ENCODE measurements at regions not wholly inside any gene's neighbourhood (a gene's known extent, or its start where the extent isn't known, plus 50 kb on each side); places are given as distances from the start of the nearest gene placed in this dataset.

GRCh38 chr20:40494248-40494647 lies 194.8 kb downstream of the MAFB start:
- DNase-seq (ENCODE audit: low read depth in 2 of 2, low spot score in 1 of 2), result no peak

DNA sequence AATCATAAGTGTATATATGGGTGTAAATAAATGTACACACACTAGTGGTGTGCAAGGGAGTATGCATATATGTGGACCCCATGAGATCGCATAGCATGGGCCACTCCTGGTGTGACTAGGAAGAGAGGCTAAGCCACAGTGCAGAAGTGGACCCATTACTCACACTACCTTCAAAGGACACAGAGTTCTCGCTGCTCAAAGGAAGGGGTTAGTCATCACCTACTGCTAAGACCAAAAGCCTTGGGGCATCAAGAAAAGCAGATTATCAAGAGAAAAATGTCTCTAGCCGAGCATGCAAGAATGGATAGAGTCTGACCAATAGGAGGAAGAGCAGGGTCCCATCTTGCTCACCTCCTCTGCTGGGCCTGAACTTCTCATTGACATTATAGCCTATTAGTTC lies 195.5 kb downstream of the MAFB start:
- DNase-seq (ENCODE audit: low read depth in 2 of 2, low spot score in 1 of 2), result no peak

GRCh38 chr20:40493071-40493470 lies 196.0 kb downstream of the MAFB start:
- no peak for DNase-seq (ENCODE audit: low read depth in 2 of 2, low spot score in 1 of 2)

DNA sequence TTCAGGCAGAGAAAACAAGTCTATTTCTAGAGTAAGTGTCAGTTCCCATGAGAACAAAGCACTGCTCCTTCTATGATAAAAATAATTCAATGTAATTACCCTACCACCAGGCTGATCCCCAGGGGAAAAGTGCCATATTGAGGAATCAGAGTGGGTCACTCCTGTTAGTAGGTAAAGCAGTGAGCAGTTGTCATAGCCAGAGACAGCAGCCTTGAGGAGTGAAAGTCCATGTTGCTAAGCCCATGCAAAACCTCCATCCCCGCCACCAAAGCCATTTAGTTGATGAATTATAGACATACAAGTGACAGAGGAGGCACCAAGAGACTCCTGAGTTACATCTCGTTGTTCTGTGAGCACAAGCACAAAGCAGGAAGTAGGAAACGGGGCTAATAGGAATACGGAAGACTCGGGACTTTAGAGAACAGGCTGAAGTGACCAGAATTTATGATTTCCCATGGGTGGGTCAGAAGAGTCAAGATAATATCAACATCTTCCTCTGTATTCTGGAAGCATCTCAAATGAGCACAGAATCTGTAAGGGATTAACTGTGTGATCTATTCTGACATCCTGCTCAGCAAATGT lies 197.9 kb downstream of the MAFB start:
- DNase-seq (ENCODE audit: low read depth in 2 of 2, low spot score in 1 of 2), result no peak

- DNase-seq (ENCODE audit: low read depth in 2 of 2, low spot score in 1 of 2), result no peak
Measured at GRCh38 chr20:40489886-40490285, 199.2 kb downstream of the MAFB start.

DNA sequence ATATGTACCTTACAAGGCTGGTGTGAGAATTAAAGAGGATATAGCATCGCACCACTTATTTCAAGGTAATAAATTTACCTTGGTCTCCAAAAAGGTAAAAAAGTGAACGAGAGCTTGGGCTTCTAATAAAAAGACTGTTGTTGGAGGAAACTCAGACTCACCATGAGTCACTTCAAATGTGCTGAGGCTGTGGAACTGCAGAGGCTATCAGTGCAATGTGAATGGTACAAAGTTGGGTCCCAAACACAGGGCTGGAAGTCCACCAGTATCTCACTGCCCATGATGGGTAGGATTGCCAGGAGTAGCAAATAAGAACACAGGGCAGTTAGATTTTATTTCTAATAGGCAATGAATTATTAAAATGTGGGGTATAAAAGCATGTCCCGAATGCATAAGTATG lies 200.6 kb downstream of the MAFB start:
- DNase-seq (ENCODE audit: low read depth in 2 of 2, low spot score in 1 of 2), result no peak

DNA sequence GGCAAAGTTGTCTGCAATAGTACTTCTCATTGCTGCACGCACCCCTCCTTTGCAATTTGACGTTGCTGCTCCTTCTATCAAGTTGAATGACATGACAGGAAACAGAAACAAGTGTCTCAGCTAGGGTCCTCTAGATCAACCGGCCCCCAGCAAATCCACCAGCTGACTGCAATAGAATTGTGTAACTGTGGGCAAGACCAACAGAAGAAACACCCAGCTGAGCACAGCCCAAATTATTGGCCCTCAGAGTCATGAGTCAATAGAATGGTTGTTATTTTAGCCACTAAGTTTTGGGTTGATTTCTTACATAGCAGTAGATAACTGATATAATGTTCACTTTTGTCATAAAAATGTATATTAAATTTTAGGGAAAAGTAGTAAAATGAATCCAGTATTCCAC lies 202.7 kb downstream of the MAFB start:
- no peak for DNase-seq (ENCODE audit: low read depth in 2 of 2, low spot score in 1 of 2)

GRCh38 chr20:40481743-40482458 lies 207.1 kb downstream of the MAFB start:
- no peak for DNase-seq (ENCODE audit: low read depth in 2 of 2, low spot score in 1 of 2)

DNA sequence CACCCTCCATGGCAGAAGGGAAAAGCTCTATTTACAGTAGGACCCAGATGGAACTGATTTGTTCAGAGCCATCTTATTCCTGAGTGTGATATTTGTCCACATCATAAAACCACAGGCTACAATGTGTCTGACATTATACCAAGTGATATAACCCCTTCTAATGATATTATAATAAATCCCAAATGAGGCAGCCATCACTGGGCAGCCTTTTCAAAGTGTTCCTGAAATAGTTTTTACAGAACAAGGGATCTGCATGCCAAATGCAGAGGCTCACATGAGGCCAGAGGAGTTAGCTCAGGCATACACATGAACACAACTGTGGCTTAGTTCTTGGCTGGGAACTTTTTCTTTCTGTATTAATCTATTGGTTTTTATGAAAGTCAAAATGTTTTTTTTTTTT lies 207.7 kb downstream of the MAFB start:
- DNase-seq (ENCODE audit: low read depth in 2 of 2, low spot score in 1 of 2), result no peak

- no peak for DNase-seq (ENCODE audit: low read depth in 2 of 2, low spot score in 1 of 2)
Measured at GRCh38 chr20:40477805-40478204, 211.2 kb downstream of the MAFB start.

DNA sequence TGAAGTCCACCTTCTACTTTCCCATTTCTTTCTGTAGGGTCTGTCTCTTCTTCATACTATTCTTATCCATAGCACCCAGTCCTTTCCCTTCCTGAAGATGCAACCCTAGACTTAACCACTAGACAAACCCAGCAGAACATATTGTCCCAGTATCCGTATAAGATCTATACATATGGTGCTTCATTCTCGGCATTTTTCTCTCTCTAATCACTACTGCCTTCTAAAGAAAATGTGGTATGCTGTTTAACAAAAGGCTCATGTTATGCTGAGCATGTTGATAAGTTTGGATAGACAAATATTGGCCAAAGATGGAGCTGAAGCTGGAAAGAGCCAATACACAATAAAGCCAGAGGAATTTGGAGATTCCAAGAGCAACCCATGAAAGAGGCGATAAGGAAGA lies 212.6 kb downstream of the MAFB start:
- DNase-seq (ENCODE audit: low read depth in 2 of 2, low spot score in 1 of 2), result no peak

DNA sequence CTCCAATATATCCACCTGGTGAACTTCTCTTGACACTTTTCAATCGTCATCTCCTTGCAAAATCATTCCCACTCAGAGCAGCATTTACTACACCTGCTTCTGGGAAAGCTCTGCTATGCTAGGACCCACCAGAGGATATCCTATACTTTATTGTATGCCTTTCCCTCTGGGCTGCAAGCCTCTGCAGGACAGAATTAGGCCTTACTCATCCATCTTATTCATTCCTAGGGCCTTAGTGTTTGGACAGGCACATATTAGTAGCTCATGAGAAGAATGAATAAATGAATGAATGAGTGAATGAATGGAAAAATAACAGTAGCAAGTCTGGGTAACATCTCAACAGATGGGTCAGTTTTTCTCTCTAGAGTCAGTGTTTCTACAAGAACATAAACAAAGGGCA lies 216.1 kb downstream of the MAFB start:
- DNase-seq (ENCODE audit: low read depth in 2 of 2, low spot score in 1 of 2), result no peak

DNA sequence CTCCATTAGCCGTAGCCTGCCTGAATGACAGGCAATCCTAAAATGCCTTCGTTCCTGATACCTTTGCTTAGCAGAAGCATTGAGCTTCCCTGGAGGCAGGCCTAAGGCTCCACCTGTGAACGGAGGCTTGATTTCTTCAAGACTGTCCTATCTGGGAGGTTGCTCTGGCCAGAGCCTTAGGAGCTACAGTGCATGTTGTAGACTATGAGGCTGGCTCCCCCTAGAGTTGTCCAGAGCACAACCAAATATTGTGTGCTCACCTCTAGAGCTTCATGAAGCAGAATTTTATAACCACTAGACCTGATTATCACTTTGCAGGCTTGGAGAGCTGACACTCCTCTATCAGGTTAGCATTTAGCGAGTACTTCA lies 217.8 kb downstream of the MAFB start:
- DNase-seq (ENCODE audit: low read depth in 2 of 2, low spot score in 1 of 2), result no peak

GRCh38 chr20:40470445-40471260 lies 218.4 kb downstream of the MAFB start:
- DNase-seq (ENCODE audit: low read depth in 2 of 2, low spot score in 1 of 2), result no peak

DNA sequence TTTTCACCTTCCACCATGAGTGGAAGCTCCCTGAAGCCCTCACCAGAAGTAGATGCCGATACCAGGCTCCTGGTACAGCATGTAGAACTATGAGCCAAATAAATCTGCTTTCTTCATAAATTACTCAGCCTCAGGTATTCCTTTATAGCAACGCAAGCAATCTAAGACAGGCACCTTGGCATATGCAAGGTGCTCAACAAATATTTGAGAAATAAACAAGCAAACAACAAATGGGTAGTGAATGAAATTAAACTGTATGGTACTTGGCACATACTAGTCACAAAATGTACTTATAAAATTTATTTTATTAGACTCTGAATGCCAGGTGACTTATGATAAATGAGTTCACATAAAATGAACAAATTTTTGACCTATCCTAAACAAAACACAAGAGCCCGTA lies 220.3 kb downstream of the MAFB start:
- DNase-seq (ENCODE audit: low read depth in 2 of 2, low spot score in 1 of 2), result no peak

- no peak for DNase-seq (ENCODE audit: low read depth in 2 of 2, low spot score in 1 of 2)
Measured at GRCh38 chr20:40467703-40468411, 221.2 kb downstream of the MAFB start.

DNA sequence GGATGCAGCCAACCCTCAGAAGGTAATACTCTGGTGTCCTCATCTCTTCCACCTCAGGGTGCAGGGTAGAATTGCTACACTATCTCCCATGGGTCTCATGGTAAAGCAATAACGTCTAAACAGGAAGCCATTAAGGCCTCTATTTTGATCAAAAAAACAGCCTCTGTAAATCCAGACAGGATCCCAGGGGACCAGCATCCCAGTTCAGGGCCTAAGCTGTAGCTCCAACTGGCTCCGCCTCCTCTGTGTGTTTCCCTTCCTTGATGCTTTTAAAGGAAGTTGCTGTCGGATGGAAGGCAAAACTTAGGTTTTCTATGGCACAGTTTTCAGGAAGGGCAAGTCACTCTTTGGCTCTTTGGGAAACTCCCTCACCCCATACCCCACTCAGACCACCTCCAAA lies 222.0 kb downstream of the MAFB start:
- no peak for DNase-seq (ENCODE audit: low read depth in 2 of 2, low spot score in 1 of 2)

- no peak for DNase-seq (ENCODE audit: low read depth in 2 of 2, low spot score in 1 of 2)
Measured at GRCh38 chr20:40464731-40465208, 224.3 kb downstream of the MAFB start.

DNA sequence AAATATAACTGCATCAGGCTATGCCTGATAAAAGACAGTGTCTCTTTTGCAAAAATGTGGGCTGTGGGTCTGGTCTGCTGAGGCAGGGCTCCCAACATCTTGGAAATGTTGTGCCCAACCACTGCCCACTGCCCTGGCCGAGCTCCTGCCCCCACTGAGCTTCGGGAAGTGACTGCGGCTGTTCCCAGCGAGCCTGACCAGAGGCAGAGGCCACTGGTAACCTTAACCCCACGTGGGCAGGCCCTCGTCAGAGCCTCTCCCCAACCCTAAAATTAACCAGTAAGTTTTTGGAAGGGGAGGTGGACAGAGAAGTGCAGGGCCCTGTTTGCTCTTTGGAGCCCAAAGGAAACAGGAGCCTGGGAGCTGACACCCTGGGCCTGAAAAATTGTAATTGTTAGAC lies 225.9 kb downstream of the MAFB start:
- DNase-seq (ENCODE audit: low read depth in 2 of 2, low spot score in 1 of 2), result no peak

DNA sequence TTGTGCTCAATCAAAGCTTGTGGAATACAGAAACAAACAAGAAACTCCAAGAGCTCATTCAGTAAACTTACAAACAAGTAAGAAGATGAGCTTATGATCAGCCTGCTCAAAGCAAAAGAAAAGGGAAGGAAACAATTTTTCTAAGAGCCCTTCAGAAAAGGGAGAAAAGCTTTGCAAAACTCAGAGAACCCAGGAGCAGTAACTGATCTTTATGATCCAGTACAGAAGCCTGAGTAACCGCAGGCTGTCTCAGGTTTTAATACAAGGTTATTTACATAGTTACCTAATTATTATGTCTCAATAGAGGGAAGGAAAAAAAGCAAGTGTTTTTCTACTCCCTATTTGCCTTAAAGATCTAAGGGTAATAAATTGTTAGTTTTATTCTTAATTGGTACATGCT lies 226.5 kb downstream of the MAFB start:
- no peak for DNase-seq (ENCODE audit: low read depth in 2 of 2, low spot score in 1 of 2)

GRCh38 chr20:40459299-40459698 lies 229.7 kb downstream of the MAFB start:
- no peak for DNase-seq (ENCODE audit: low read depth in 2 of 2, low spot score in 1 of 2)

- DNase-seq (ENCODE audit: low read depth in 2 of 2, low spot score in 1 of 2), result no peak
Measured at GRCh38 chr20:40457404-40457803, 231.6 kb downstream of the MAFB start.

Data from stimulated activated CD8-positive, alpha-beta memory T cell treated with anti-CD3 and anti-CD28 coated beads, Interleukin-4, amount 100 ng/mL, for 4 hours (primary cell).